Breast epithelium (tissue), 4 donors: ENCODE measurements at regions not wholly inside any gene's neighbourhood (a gene's known extent, or its start where the extent isn't known, plus 50 kb on each side); places are given as distances from the start of the nearest gene placed in this dataset.

Source experiments
- DNase-seq, 2 donors: peaks; one replicate each; pipeline ENCODE4 v3.0.0-alpha.2; 2019; ENCODE audit warnings: low spot score in 2 of 2
- H3K27ac ChIP-seq, 2 donors: fragments of 200-600 bp; sonication (generic) in 1 of 2; one replicate each; pipeline ENCODE4 v1.5.1; 2016 to 2019; ENCODE audit warnings: mild to moderate bottlenecking in 1 of 2
- H3K27me3 ChIP-seq, 2 donors: fragments of 200-600 bp; sonication (generic) in 1 of 2; one replicate each; pipeline versions ENCODE4 v1.5.1 to v1.6.0; 2017 to 2019; ENCODE audit warnings: control low read depth in 1 of 2, mild to moderate bottlenecking in 1 of 2
- H3K36me3 ChIP-seq: fragments of 200-600 bp; one replicate; pipeline ENCODE4 v1.5.1; 2019
- H3K4me1 ChIP-seq, 2 donors: fragments of 200-600 bp; sonication (generic); one replicate each; pipeline ENCODE4 v1.5.1; 2016 to 2019; ENCODE audit warnings: control low read depth in 1 of 2
- H3K4me3 ChIP-seq, 3 donors: fragments of 200-600 bp; sonication (generic); 1 replicate in 2 of 3; 2 replicates in 1 of 3; pipeline ENCODE4 v1.5.1; 2016 to 2019; ENCODE audit warnings: mild to moderate bottlenecking in 3 of 3, moderate library complexity in 2 of 3
- H3K9me3 ChIP-seq, 2 donors: fragments of 200-600 bp; sonication (generic) in 1 of 2; one replicate each; pipeline ENCODE4 v1.5.1; 2016 to 2019; ENCODE audit warnings: control low read depth in 1 of 2
- POLR2A ChIP-seq: fragments of 450-650 bp; IDR thresholded peaks from one replicate; pipeline ENCODE4 v1.6.1; 2016; ENCODE audit warnings: antibody characterized with exemption, mild to moderate bottlenecking, moderate library complexity
- POLR2AphosphoS5 ChIP-seq, 3 donors: sonication (generic); formaldehyde crosslinking; IDR thresholded peaks; one replicate each; pipeline ENCODE4 v1.6.1; 2017; ENCODE audit warnings: antibody characterized with exemption in 3 of 3
- intact Hi-C: fragments of 100-400 bp; cut with DNase I; formaldehyde crosslinking; loops from one replicate; pipeline ENCODE4 v1.15.1; 2023; ENCODE audit warnings: low total_unique reads
- TF ChIP-seq, protein P1 (sequence below), 3 donors: fragments of 450-650 bp; IDR thresholded peaks; one replicate each; pipeline ENCODE4 v1.5.1; 2016 to 2017; ENCODE audit warnings: antibody characterized with exemption in 3 of 3, mild to moderate bottlenecking in 3 of 3, moderate library complexity in 3 of 3

DNA sequence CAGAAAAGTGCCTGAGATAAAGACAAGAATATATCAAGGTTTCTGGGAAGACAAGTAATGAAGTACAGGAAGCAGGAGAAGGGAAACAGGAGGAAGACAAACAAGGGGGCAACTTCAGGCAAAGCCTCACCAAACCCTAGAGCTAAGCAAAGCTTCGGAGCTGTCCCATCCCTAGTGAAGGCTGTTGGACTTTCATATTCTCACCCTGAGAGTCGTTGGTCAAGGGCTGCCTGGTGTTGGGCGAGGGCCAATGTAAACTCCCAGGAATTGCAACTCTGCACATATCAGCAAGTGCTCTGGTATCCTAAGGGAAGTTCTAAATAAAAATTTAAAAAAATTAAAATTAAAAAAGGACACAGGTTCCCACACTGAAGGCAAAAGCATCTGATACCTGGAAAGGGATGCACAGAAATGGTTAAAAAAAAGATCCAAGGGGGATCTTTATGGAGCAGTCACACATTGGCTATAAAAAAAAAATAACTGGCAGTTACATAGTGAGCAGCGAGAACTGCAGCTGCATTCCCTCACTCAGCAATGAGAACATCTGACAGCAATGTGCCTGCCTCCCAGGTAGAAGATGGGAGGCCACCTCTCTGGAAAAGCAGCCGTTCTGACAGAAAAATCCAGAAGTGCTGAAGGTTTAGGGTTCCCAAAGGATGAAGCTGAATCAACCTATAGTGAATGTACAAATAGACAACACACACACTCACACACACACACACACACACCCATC, 304.7 kb downstream of the WDR11 start:
- no peak for TF ChIP-seq POLR2AphosphoS5 (IDR thresholded peaks at IDR 0.05)
- TF ChIP-seq POLR2A = no peak
- TF ChIP-seq, protein P1, sequence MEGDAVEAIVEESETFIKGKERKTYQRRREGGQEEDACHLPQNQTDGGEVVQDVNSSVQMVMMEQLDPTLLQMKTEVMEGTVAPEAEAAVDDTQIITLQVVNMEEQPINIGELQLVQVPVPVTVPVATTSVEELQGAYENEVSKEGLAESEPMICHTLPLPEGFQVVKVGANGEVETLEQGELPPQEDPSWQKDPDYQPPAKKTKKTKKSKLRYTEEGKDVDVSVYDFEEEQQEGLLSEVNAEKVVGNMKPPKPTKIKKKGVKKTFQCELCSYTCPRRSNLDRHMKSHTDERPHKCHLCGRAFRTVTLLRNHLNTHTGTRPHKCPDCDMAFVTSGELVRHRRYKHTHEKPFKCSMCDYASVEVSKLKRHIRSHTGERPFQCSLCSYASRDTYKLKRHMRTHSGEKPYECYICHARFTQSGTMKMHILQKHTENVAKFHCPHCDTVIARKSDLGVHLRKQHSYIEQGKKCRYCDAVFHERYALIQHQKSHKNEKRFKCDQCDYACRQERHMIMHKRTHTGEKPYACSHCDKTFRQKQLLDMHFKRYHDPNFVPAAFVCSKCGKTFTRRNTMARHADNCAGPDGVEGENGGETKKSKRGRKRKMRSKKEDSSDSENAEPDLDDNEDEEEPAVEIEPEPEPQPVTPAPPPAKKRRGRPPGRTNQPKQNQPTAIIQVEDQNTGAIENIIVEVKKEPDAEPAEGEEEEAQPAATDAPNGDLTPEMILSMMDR (IDR thresholded peaks at IDR 0.05) = no peak
- Histone ChIP-seq H3K4me3 (no peak overlapping the region), H3K4me1 (no peaks in the 10 kb centered on the region), H3K9me3 (peaks cover 0 to 6% of the 10 kb centered on the region in 2 donors), H3K27me3 (no peaks in the 10 kb centered on the region), H3K27ac (no peak overlapping the region), H3K36me3 (no peaks in the 10 kb centered on the region)
- peak in 1 of 2 donors; percentile 54 for DNase-seq
- intact Hi-C loops = no loop called here

DNA sequence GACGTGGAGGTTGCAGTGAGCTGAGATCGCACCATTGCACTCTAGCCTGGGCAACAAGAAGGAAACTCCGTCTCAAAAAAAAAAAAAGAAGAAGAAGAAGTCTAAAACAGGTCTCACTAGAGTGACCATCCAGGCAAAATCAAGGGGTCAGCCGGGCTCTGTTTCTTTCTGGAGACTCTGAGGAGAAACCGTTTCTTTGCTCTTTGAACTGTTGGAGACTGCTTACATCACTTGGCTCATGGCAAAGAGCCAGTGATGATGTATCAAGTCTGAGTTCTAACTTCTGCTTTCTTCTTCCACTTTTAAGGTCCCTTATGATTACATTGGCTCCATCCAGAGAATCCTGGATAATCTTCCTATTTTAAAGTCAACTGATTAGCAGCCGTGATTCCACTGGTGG, 306.8 kb downstream of the WDR11 start:
- DNase-seq = no peak
- intact Hi-C loops = no loop called here
- Histone ChIP-seq H3K36me3 (no peaks in the 10 kb centered on the region), H3K4me1 (no peaks in the 10 kb centered on the region), H3K4me3 (no peak overlapping the region), H3K27me3 (no peaks in the 10 kb centered on the region), H3K27ac (no peak overlapping the region), H3K9me3 (peaks cover 0 to 6% of the 10 kb centered on the region in 2 donors)
- TF ChIP-seq, protein P1 (IDR thresholded peaks at IDR 0.05) = no peak
- TF ChIP-seq POLR2AphosphoS5 (IDR thresholded peaks at IDR 0.05) = no peak
- TF ChIP-seq POLR2A = no peak

DNA sequence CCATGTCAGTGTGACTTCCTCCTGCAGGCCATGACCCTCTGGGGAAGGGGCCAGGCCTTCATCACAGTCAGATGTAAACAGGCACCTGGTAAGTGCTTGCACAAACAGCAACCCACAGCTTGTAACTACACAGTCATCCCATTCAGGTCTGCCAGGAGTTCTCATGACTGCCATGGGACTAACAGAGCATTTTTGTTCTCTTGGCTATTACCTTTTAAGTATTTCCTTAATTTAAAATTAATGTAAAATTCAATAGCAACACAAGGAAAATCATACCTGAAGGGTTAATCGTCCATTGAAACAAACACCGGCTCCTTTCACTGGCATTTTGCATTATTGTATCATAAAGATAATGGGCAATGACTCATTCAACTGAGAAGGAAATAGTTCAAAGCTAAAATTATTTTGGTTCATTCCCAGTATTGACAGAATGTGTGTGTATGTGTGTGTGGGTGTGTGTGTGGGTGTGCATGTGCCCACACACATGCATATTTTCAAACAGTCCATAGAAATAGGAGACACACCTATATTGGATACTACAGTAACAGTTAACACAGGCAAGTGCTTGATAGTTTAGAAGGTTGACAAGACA, 307.9 kb downstream of the WDR11 start:
- Histone ChIP-seq H3K36me3 (no peaks in the 10 kb centered on the region), H3K4me1 (no peaks in the 10 kb centered on the region), H3K27me3 (no peaks in the 10 kb centered on the region), H3K27ac (no peak overlapping the region), H3K9me3 (peaks cover 0 to 10% of the 10 kb centered on the region in 2 donors), H3K4me3 (no peak overlapping the region)
- TF ChIP-seq POLR2A (no peak), POLR2AphosphoS5 (IDR thresholded peaks at IDR 0.05) (no peak)
- TF ChIP-seq, protein P1 (IDR thresholded peaks at IDR 0.05) = no peak
- DNase-seq = peak in 1 of 2 donors; percentile 49
- intact Hi-C loops = no loop called here

DNA sequence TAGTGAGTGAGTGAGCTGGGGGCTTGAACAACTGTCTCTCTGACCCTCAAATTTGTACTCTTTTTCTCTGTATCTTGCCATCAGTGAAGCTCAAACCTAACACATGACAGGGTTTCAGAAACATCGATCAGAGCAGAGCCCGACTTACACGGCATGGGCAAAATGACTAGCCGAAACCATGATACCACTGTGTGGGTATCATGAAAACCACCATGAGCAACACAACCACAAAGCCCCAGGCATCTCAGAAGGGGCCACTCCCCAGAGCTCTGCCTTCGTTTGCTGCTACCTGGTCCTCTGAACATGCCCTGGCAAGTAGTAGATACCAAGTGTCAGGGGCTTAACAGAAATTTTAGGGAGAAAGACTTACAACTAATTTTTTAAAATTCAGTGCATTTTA, 308.5 kb downstream of the WDR11 start:
- H3K9me3 ChIP-seq = peaks cover 0 to 14% of the 10 kb centered on the region in 2 donors
- TF ChIP-seq, protein P1 (IDR thresholded peaks at IDR 0.05) = no peak
- TF ChIP-seq POLR2AphosphoS5 (IDR thresholded peaks at IDR 0.05) (no peak), POLR2A (no peak)
- DNase-seq = no peak
- no peaks in the 10 kb centered on the region for H3K4me1 ChIP-seq
- no peak overlapping the region for H3K4me3 ChIP-seq
- no peak overlapping the region for H3K27ac ChIP-seq
- H3K27me3 ChIP-seq = no peaks in the 10 kb centered on the region
- intact Hi-C loops = no loop called here
- no peaks in the 10 kb centered on the region for H3K36me3 ChIP-seq

DNA sequence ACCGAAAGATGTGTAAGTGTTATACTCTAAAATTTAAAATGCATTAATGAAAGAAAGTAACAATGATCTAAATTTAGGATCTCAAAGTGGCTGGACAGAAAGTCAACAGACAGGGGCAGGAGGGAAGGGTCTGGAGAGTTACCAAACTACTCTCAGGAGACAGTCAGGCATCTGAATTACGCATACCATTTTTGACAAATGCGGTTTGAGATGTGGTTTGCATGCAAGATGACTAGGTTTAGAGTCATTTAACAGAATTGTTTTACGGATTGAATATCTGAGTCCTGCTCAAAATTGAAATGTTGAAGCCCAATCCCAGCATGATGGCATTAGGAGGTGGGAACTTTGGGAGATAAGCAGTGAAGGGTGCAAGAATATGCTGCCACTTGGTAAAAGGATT, 314.1 kb downstream of the WDR11 start:
- Histone ChIP-seq H3K4me1 (no peaks in the 10 kb centered on the region), H3K4me3 (no peak overlapping the region), H3K9me3 (peaks cover 0 to 8% of the 10 kb centered on the region in 2 donors), H3K36me3 (no peaks in the 10 kb centered on the region), H3K27me3 (peaks cover 0 to 8% of the 10 kb centered on the region in 2 donors), H3K27ac (no peak overlapping the region)
- no peak for TF ChIP-seq POLR2AphosphoS5 (IDR thresholded peaks at IDR 0.05)
- TF ChIP-seq, protein P1 (IDR thresholded peaks at IDR 0.05) = no peak
- TF ChIP-seq POLR2A = no peak
- no peak for DNase-seq
- intact Hi-C loops = no loop called here
